Lower leg skin (tissue), 3 donors: ENCODE measurements at regions not wholly inside any gene's neighbourhood (a gene's known extent, or its start where the extent isn't known, plus 50 kb on each side); places are given as distances from the start of the nearest gene placed in this dataset.

Source experiments
- CTCF ChIP-seq, 3 donors: fragments of 450-650 bp; IDR thresholded peaks; one replicate each; pipeline ENCODE4 v1.5.1; 2016; ENCODE audit warnings: antibody characterized with exemption in 3 of 3, mild to moderate bottlenecking in 3 of 3, moderate library complexity in 2 of 3
- POLR2A ChIP-seq, 2 donors: fragments of 450-650 bp; IDR thresholded peaks; one replicate each; pipeline ENCODE4 v1.6.1; 2016 to 2017; ENCODE audit warnings: antibody characterized with exemption in 2 of 2, mild to moderate bottlenecking in 1 of 2, moderate library complexity in 1 of 2

GRCh38 chr13:99809926-99810325 lies 161.6 kb downstream of the ZIC5 start:
- TF ChIP-seq CTCF (IDR thresholded peaks at IDR 0.05) (no peak), POLR2A (IDR thresholded peaks at IDR 0.05) (no peak)
